H1 (cell line): ENCODE measurements at regions not wholly inside any gene's neighbourhood (a gene's known extent, or its start where the extent isn't known, plus 50 kb on each side); places are given as distances from the start of the nearest gene placed in this dataset.

ENCODE experiments used
- CTCF ChIA-PET: fragments of 300-600 bp; sonication (Branson Sonifier 250); formaldehyde crosslinking; loops from one replicate; lab custom pipeline; 2021; ENCODE audit not compliant: partially characterized antibody; lab: Charles Lee
- POLR2A ChIA-PET: fragments of 300-600 bp; sonication (Branson Sonifier 250); formaldehyde crosslinking; loops from one replicate; lab custom pipeline; 2021; ENCODE audit warnings: inconsistent platforms; ENCODE audit not compliant: partially characterized antibody; lab: Charles Lee
- DNase-seq, 2 experiments: peaks; one replicate each; pipeline versions ENCODE4 v3.0.0 to v3.0.0-alpha.2; 2010 to 2022; ENCODE audit warnings: low spot score in 2 of 2, low read depth in 1 of 2, mixed read lengths in 1 of 2
- FAIRE-seq: peaks from 2 replicates; lab custom pipeline; 2011; peaks lifted over from hg19 to GRCh38; lab: Jason Lieb, UNC
- H2AFZ ChIP-seq: 2 replicates; pipeline ENCODE4 v1.8.1; 2012; ENCODE audit warnings: low read length, inconsistent platforms
- H2AK5ac ChIP-seq: 2 replicates; pipeline ENCODE4 v1.6.1; 2013; ENCODE audit warnings: low read depth, low read length
- H2BK120ac ChIP-seq: replicated peaks from 2 replicates; pipeline ENCODE3; 2013; ENCODE audit warnings: low read depth, low read length, inconsistent platforms
- H2BK12ac ChIP-seq: 2 replicates; pipeline ENCODE4 v1.6.1; 2013; ENCODE audit warnings: low read depth, low read length
- H2BK15ac ChIP-seq: 2 replicates; pipeline ENCODE4 v1.6.1; 2013; ENCODE audit warnings: low read length
- H2BK20ac ChIP-seq: 2 replicates; pipeline ENCODE4 v1.6.1; 2013; ENCODE audit warnings: low read length
- H2BK5ac ChIP-seq: 2 replicates; pipeline ENCODE4 v1.6.1; 2013; ENCODE audit warnings: low read depth, low read length
- H3K14ac ChIP-seq: 2 replicates; pipeline ENCODE4 v1.6.1; 2013; ENCODE audit warnings: inconsistent platforms; ENCODE audit not compliant: insufficient read length
- H3K18ac ChIP-seq: 2 replicates; pipeline ENCODE4 v1.6.1; 2013; ENCODE audit warnings: low read length; ENCODE audit errors: extremely low read depth
- H3K23ac ChIP-seq: 2 replicates; pipeline ENCODE4 v1.6.1; 2013; ENCODE audit warnings: inconsistent platforms; ENCODE audit not compliant: insufficient read length
- H3K23me2 ChIP-seq: 2 replicates; pipeline ENCODE4 v1.6.1; 2013; ENCODE audit warnings: low read depth, low read length
- H3K27ac ChIP-seq: 2 replicates; pipeline ENCODE4 v1.6.1; 2011; ENCODE audit warnings: low read depth, low read length, inconsistent platforms
- H3K27me3 ChIP-seq, 4 experiments: replicated peaks in 1 of 4; 1 replicate in 1 of 4; 2 replicates in 3 of 4; pipeline versions ENCODE4 v1.6.1 to v1.8.1; 2011 to 2013; ENCODE audit warnings: low read length in 3 of 4, mild to moderate bottlenecking in 3 of 4, inconsistent platforms in 2 of 4, mixed read lengths in 2 of 4, moderate library complexity in 1 of 4; ENCODE audit not compliant: control insufficient read depth in 3 of 4, insufficient read depth in 3 of 4; ENCODE audit errors: extremely low read depth in 1 of 4
- H3K36me3 ChIP-seq, 4 experiments: 2 replicates each; pipeline versions ENCODE4 v1.6.1 to v1.8.1; 2011 to 2013; ENCODE audit warnings: mild to moderate bottlenecking in 4 of 4, low read length in 3 of 4, moderate library complexity in 2 of 4, control low read depth in 1 of 4, inconsistent platforms in 1 of 4; ENCODE audit not compliant: insufficient read depth in 4 of 4, control insufficient read depth in 2 of 4
- H3K4ac ChIP-seq: replicated peaks from 2 replicates; pipeline ENCODE3; 2013; ENCODE audit warnings: low read length, low read depth, mixed read lengths, inconsistent platforms; ENCODE audit not compliant: insufficient read length
- H3K4me1 ChIP-seq, 4 experiments: replicated peaks in 1 of 4; 1 replicate in 1 of 4; 2 replicates in 3 of 4; pipeline versions ENCODE4 v1.6.1 to v1.8.1; 2011 to 2013; ENCODE audit warnings: low read length in 3 of 4, inconsistent platforms in 2 of 4, mixed read lengths in 1 of 4; ENCODE audit not compliant: insufficient read depth in 4 of 4, control insufficient read depth in 3 of 4
- H3K4me2 ChIP-seq, 2 experiments: 2 replicates each; pipeline versions ENCODE4 v1.6.1 to v1.8.1; 2011 to 2013; ENCODE audit warnings: low read depth in 2 of 2, low read length in 2 of 2, control low read depth in 1 of 2, inconsistent platforms in 1 of 2, mild to moderate bottlenecking in 1 of 2; ENCODE audit not compliant: insufficient read depth in 1 of 2
- H3K4me3 ChIP-seq, 4 experiments: fragments of 200-600, 300-600 bp in 1 of 4; sonication (generic), shearing (Covaris generic), sonication (Bioruptor Twin) in 1 of 4; 2 replicates each; pipeline versions ENCODE4 v1.5.1 to v1.8.1; 2011 to 2016; ENCODE audit warnings: low read length in 4 of 4, low read depth in 3 of 4, control low read depth in 2 of 4, inconsistent platforms in 2 of 4, mild to moderate bottlenecking in 2 of 4, mixed read lengths in 1 of 4, moderate library complexity in 1 of 4; ENCODE audit not compliant: insufficient read depth in 2 of 4; ENCODE audit errors: extremely low read depth in 1 of 4
- H3K56ac ChIP-seq: replicated peaks from 2 replicates; pipeline ENCODE3; 2013; ENCODE audit warnings: low read depth, mild to moderate bottlenecking, mixed read lengths, low read length, inconsistent platforms; ENCODE audit not compliant: insufficient read length
- H3K79me1 ChIP-seq: 2 replicates; pipeline ENCODE4 v1.6.1; 2013; ENCODE audit warnings: low read depth, low read length, control low read depth
- H3K79me2 ChIP-seq, 2 experiments: 2 replicates each; pipeline versions ENCODE4 v1.6.1 to v1.8.1; 2012 to 2013; ENCODE audit warnings: low read length in 2 of 2, mild to moderate bottlenecking in 2 of 2, inconsistent platforms in 1 of 2; ENCODE audit not compliant: insufficient read depth in 2 of 2, control insufficient read depth in 1 of 2
- H3K9ac ChIP-seq, 4 experiments: replicated peaks in 1 of 4; 1 replicate in 1 of 4; 2 replicates in 3 of 4; pipeline versions ENCODE4 v1.6.1 to v1.8.1; 2011 to 2013; ENCODE audit warnings: low read depth in 3 of 4, low read length in 3 of 4, control low read depth in 2 of 4, mild to moderate bottlenecking in 2 of 4, moderate library complexity in 2 of 4, inconsistent platforms in 1 of 4; ENCODE audit errors: extremely low read depth in 1 of 4
- H3K9me3 ChIP-seq, 2 experiments: 2 replicates each; pipeline versions ENCODE4 v1.6.1 to v1.8.1; 2012 to 2013; ENCODE audit warnings: mild to moderate bottlenecking in 2 of 2, moderate library complexity in 2 of 2, control low read depth in 1 of 2, inconsistent platforms in 1 of 2, low read depth in 1 of 2, low read length in 1 of 2, mixed read lengths in 1 of 2; ENCODE audit not compliant: insufficient read depth in 2 of 2
- H4K20me1 ChIP-seq, 2 experiments: replicated peaks in 1 of 2; 2 replicates each; pipeline versions ENCODE3 to v1.8.1; 2011 to 2013; ENCODE audit warnings: inconsistent platforms in 2 of 2, low read length in 2 of 2, mild to moderate bottlenecking in 1 of 2; ENCODE audit not compliant: insufficient read depth in 2 of 2, control insufficient read depth in 1 of 2
- H4K5ac ChIP-seq: 2 replicates; pipeline ENCODE4 v1.6.1; 2013; ENCODE audit warnings: low read length, low read depth, mixed read lengths, inconsistent platforms; ENCODE audit not compliant: insufficient read length
- H4K8ac ChIP-seq: 2 replicates; pipeline ENCODE4 v1.8.0; 2013; ENCODE audit warnings: mild to moderate bottlenecking, moderate library complexity, low read length, inconsistent platforms; ENCODE audit not compliant: insufficient read depth; ENCODE audit errors: extremely low read depth
- H4K91ac ChIP-seq: replicated peaks from 2 replicates; pipeline ENCODE3; 2013; ENCODE audit warnings: low read length, mixed read lengths, inconsistent platforms; ENCODE audit not compliant: insufficient read length
- CEBPB ChIP-seq: IDR thresholded peaks from 2 replicates; pipeline ENCODE4 v1.6.1; 2012; ENCODE audit warnings: low read depth, low read length
- CHD1 ChIP-seq: IDR thresholded peaks from 2 replicates; pipeline ENCODE4 v1.6.1; 2012; ENCODE audit warnings: low read depth, low read length, improper control_type of control experiment
- CTBP2 ChIP-seq: IDR thresholded peaks from 2 replicates; pipeline ENCODE4 v1.7.0; 2011; ENCODE audit warnings: borderline replicate concordance, mild to moderate bottlenecking, moderate library complexity, mixed read lengths, low read length; ENCODE audit not compliant: insufficient read depth, insufficient read length
- HDAC2 ChIP-seq, 2 experiments: fragments of 300-600 bp in 1 of 2; sonication (generic) in 1 of 2; IDR thresholded peaks; 2 replicates each; pipeline ENCODE4 v1.6.1; 2011 to 2012; ENCODE audit warnings: low read depth in 2 of 2, low read length in 2 of 2, mild to moderate bottlenecking in 2 of 2, moderate library complexity in 2 of 2, borderline replicate concordance in 1 of 2, inconsistent platforms in 1 of 2
- KDM5A ChIP-seq: fragments of 200-600 bp; IDR thresholded peaks from 2 replicates; pipeline ENCODE4 v1.7.1; 2012; ENCODE audit warnings: mild to moderate bottlenecking, low read length, inconsistent platforms, mixed read lengths
- PHF8 ChIP-seq: fragments of 200-600 bp; sonication (generic); conservative IDR thresholded peaks from 2 replicates; pipeline ENCODE4 v1.7.1; 2012; ENCODE audit warnings: low read depth, mild to moderate bottlenecking, inconsistent platforms, low read length, moderate library complexity
- RXRA ChIP-seq: IDR thresholded peaks from 2 replicates; pipeline ENCODE4 v1.6.1; 2011; ENCODE audit warnings: low read depth, mild to moderate bottlenecking, low read length, moderate library complexity; ENCODE audit not compliant: insufficient read depth
- SIN3A ChIP-seq, 2 experiments: IDR thresholded peaks in 1 of 2; conservative IDR thresholded peaks in 1 of 2; 2 replicates each; pipeline ENCODE4 v1.6.1; 2011 to 2012; ENCODE audit warnings: low read length in 2 of 2, improper control_type of control experiment in 1 of 2, low read depth in 1 of 2, mild to moderate bottlenecking in 1 of 2
- SP1 ChIP-seq: IDR thresholded peaks from 2 replicates; pipeline ENCODE4 v1.6.1; 2011; ENCODE audit warnings: low read depth, low read length
- TCF12 ChIP-seq: IDR thresholded peaks from 2 replicates; pipeline ENCODE4 v1.6.1; 2011; ENCODE audit warnings: low read depth, mild to moderate bottlenecking, low read length
- ZNF274 ChIP-seq: IDR thresholded peaks from 2 replicates; pipeline ENCODE4 v1.7.0; 2012; ENCODE audit warnings: low read length, borderline replicate concordance; ENCODE audit errors: extremely low read depth
- WGBS, 2 experiments: shearing (Covaris generic) in 1 of 2; methylation state at CpG; one replicate each; pipeline versions ENCODE4 v1.1.6 to v1.1.7; 2013 to 2015; ENCODE audit warnings: low lambda C conversion rate in 2 of 2, mixed read lengths in 2 of 2, inconsistent platforms in 1 of 2, low coverage in 1 of 2, missing lambda C conversion rate in 1 of 2; ENCODE audit not compliant: insufficient replicate concordance in 2 of 2, insufficient coverage in 1 of 2, insufficient read length in 1 of 2; ENCODE audit errors: extremely low coverage in 1 of 2, missing lambda C conversion rate in 1 of 2; 5-methylcytosine and 5-hydroxymethylcytosine counted together
- TF ChIP-seq, protein P1 (sequence below): IDR thresholded peaks from 2 replicates; pipeline ENCODE4 v1.6.1; 2012; ENCODE audit warnings: inconsistent platforms

DNA sequence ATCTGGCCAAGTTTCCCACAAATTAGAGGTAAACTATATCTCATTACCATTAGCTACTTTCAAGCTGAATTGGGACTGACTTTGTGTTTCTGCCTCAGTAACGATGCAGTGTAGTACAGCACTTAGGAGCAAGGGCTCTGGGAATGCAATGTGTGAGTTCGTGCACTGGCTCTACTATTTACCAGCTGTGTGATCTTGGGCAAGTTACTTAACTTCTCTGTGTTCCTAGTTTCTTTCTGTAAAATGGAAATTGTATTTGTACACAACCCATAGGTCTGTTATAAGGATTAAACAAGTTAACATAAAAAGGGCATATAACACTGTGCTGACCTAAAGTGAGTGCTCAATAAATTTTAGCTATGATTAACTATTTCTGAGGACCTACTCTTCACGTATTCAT lies 65.0 kb upstream of the CSF1 start:
- H3K36me3 ChIP-seq = no peaks in the 10 kb centered on the region
- H3K79me2 ChIP-seq = no peaks in the 10 kb centered on the region
- H3K4me3 ChIP-seq = no peak overlapping the region
- H2BK20ac ChIP-seq = no peak overlapping the region
- H4K8ac ChIP-seq = no peak overlapping the region
- no peaks in the 10 kb centered on the region for H3K27me3 ChIP-seq
- H3K4ac ChIP-seq = no peak overlapping the region
- H2BK12ac ChIP-seq = no peak overlapping the region
- H3K4me1 ChIP-seq = no peaks in the 10 kb centered on the region
- H3K9ac ChIP-seq = no peak overlapping the region
- no peak overlapping the region for H2AFZ ChIP-seq
- no peak overlapping the region for H3K18ac ChIP-seq
- no peak overlapping the region for H3K14ac ChIP-seq
- TF ChIP-seq PHF8 (no peak), CHD1 (no peak), CEBPB (no peak), KDM5A (no peak), RXRA (no peak), HDAC2 (IDR thresholded peaks at IDR 0.05; ENCODE audit: borderline replicate concordance in 1 of 2, low read depth in 2 of 2, low read length in 2 of 2) (no peak), SP1 (no peak), TCF12 (no peak), CTBP2 (no peak), ZNF274 (no peak), SIN3A (conservative IDR thresholded peaks at IDR 0.05 in 1 of 2, IDR thresholded peaks at IDR 0.05 in 1 of 2; ENCODE audit: low read depth in 1 of 2, low read length in 2 of 2) (no peak)
- TF ChIP-seq, protein P1, sequence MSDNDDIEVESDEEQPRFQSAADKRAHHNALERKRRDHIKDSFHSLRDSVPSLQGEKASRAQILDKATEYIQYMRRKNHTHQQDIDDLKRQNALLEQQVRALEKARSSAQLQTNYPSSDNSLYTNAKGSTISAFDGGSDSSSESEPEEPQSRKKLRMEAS = no peak
- FAIRE-seq (no peak), DNase-seq (peak in 1 of 2 experiments; percentile 7)
- H4K5ac ChIP-seq = no peak overlapping the region
- H3K79me1 ChIP-seq = peaks cover 2% of the 10 kb centered on the region; the same call in 1 of the 2 replicates
- no peak overlapping the region for H4K91ac ChIP-seq
- 88% methylated on average over 3 of the region's 3 CpGs; no CpG with 5 or more reads in 1 of the 2 experiments for WGBS, 2 experiments
- H2AK5ac ChIP-seq = no peak overlapping the region
- no peak overlapping the region for H2BK15ac ChIP-seq
- no peak overlapping the region for H3K27ac ChIP-seq
- H3K23me2 ChIP-seq = no peaks in the 10 kb centered on the region
- H4K20me1 ChIP-seq = no peaks in the 10 kb centered on the region
- no peak overlapping the region for H3K4me2 ChIP-seq
- POLR2A ChIA-PET = interaction anchor here (1.4 kb wide), 1 partner anchor 73 kb away, joined by 3 read pairs; no protein-coding TSS in a partner anchor
- H3K56ac ChIP-seq = no peak overlapping the region
- H2BK120ac ChIP-seq = no peak overlapping the region
- no peak overlapping the region for H2BK5ac ChIP-seq
- H3K23ac ChIP-seq = no peak overlapping the region
- CTCF ChIA-PET = interaction anchor here (0.8 to 1.5 kb wide), 6 partner anchors 12 to 56 kb away, joined by 3 to 4 read pairs (median 4); no protein-coding TSS in a partner anchor
- no peaks in the 10 kb centered on the region for H3K9me3 ChIP-seq
